GM06990 (cell line): ENCODE measurements at regions not wholly inside any gene's neighbourhood (a gene's known extent, or its start where the extent isn't known, plus 50 kb on each side); places are given as distances from the start of the nearest gene placed in this dataset.

Experiments used
- DNase-seq: peaks from one replicate; pipeline ENCODE4 v3.0.0-alpha.2; 2011; ENCODE audit not compliant: insufficient read length; ENCODE audit errors: extremely low read depth
- H3K27me3 ChIP-seq: replicated peaks from 2 replicates; pipeline ENCODE4 v1.6.0; 2011; ENCODE audit warnings: low read length; ENCODE audit not compliant: control insufficient read depth, insufficient read depth
- H3K36me3 ChIP-seq: 2 replicates; pipeline ENCODE4 v1.5.1; 2011; ENCODE audit warnings: low read length; ENCODE audit not compliant: control insufficient read depth, insufficient read depth
- H3K4me3 ChIP-seq: replicated peaks from 2 replicates; pipeline ENCODE4 v1.5.1; 2011; ENCODE audit warnings: low read depth, mild to moderate bottlenecking, control low read depth, low read length
- CTCF ChIP-seq: IDR thresholded peaks from 2 replicates; pipeline ENCODE4 v1.5.1; 2011; ENCODE audit warnings: low read length, control low read depth, mild to moderate bottlenecking, inconsistent platforms; ENCODE audit not compliant: insufficient read depth, poor library complexity, severe bottlenecking

GRCh38 chr7:54701982-54702381, 57.0 kb downstream of the SEC61G start:
- no peak for DNase-seq
- no peak for TF ChIP-seq CTCF
- Histone ChIP-seq H3K36me3 (no peaks in the 10 kb centered on the region), H3K27me3 (no peaks in the 10 kb centered on the region), H3K4me3 (no peak overlapping the region)

- no peak for TF ChIP-seq CTCF
- Histone ChIP-seq H3K27me3 (no peaks in the 10 kb centered on the region), H3K36me3 (no peaks in the 10 kb centered on the region), H3K4me3 (no peak overlapping the region)
- DNase-seq = no peak
Measured at GRCh38 chr7:54699715-54700114, 59.3 kb downstream of the SEC61G start.

- Histone ChIP-seq H3K4me3 (no peak overlapping the region), H3K27me3 (no peaks in the 10 kb centered on the region)
Measured at GRCh38 chr7:54697659-54698186, 61.3 kb downstream of the SEC61G start.

GRCh38 chr7:54690892-54691291, 68.1 kb downstream of the SEC61G start:
- Histone ChIP-seq H3K27me3 (no peaks in the 10 kb centered on the region), H3K4me3 (no peak overlapping the region), H3K36me3 (no peaks in the 10 kb centered on the region)
- DNase-seq = no peak
- no peak for TF ChIP-seq CTCF

More at GRCh38 chr7:54697659-54698186, 61.3 kb downstream of the SEC61G start:
- DNase-seq = no peak
- no peak for TF ChIP-seq CTCF
- no peaks in the 10 kb centered on the region for H3K36me3 ChIP-seq

GRCh38 chr7:54690050-54690443, 69.0 kb downstream of the SEC61G start:
- no peak for TF ChIP-seq CTCF
- H3K4me3 ChIP-seq = no peak overlapping the region

More at GRCh38 chr7:54690050-54690443, 69.0 kb downstream of the SEC61G start:
- Histone ChIP-seq H3K36me3 (no peaks in the 10 kb centered on the region), H3K27me3 (no peaks in the 10 kb centered on the region)
- no peak for DNase-seq
